Endothelial cell (in vitro differentiated cells): ENCODE measurements at regions not wholly inside any gene's neighbourhood (a gene's known extent, or its start where the extent isn't known, plus 50 kb on each side); places are given as distances from the start of the nearest gene placed in this dataset.
A peak's percentile ranks its signal among the peaks of the same experiment; 100 is the strongest.

ENCODE experiments used
- DNase-seq: peaks from one replicate; pipeline ENCODE4 v3.0.0; 2021; ENCODE audit warnings: low spot score
- H3K27ac Mint-ChIP-seq: one replicate; pipeline ENCODE4 v1.8.0; 2021; ENCODE audit warnings: mixed read lengths, inconsistent platforms; ENCODE audit not compliant: unreplicated experiment
- H3K27me3 Mint-ChIP-seq: one replicate; pipeline ENCODE4 v1.8.0; 2021; ENCODE audit warnings: mild to moderate bottlenecking, moderate library complexity, mixed read lengths, inconsistent platforms; ENCODE audit not compliant: unreplicated experiment
- H3K36me3 Mint-ChIP-seq: one replicate; pipeline ENCODE4 v1.8.0; 2021; ENCODE audit warnings: mild to moderate bottlenecking, low read depth, mixed read lengths, inconsistent platforms; ENCODE audit not compliant: unreplicated experiment
- H3K4me1 Mint-ChIP-seq: one replicate; pipeline ENCODE4 v1.8.0; 2021; ENCODE audit warnings: mild to moderate bottlenecking, mixed read lengths, inconsistent platforms; ENCODE audit not compliant: unreplicated experiment
- H3K4me3 Mint-ChIP-seq: one replicate; pipeline ENCODE4 v1.8.0; 2021; ENCODE audit warnings: mild to moderate bottlenecking, mixed read lengths, inconsistent platforms; ENCODE audit not compliant: unreplicated experiment
- H3K9me3 Mint-ChIP-seq: one replicate; pipeline ENCODE4 v1.8.0; 2021; ENCODE audit warnings: mixed read lengths, inconsistent platforms; ENCODE audit not compliant: unreplicated experiment
- CTCF ChIP-seq: fragments of 200-600 bp; sonication (generic); IDR thresholded peaks from one replicate; pipeline ENCODE4 v1.5.0; 2021; ENCODE audit warnings: antibody characterized with exemption; ENCODE audit not compliant: unreplicated experiment

DNA sequence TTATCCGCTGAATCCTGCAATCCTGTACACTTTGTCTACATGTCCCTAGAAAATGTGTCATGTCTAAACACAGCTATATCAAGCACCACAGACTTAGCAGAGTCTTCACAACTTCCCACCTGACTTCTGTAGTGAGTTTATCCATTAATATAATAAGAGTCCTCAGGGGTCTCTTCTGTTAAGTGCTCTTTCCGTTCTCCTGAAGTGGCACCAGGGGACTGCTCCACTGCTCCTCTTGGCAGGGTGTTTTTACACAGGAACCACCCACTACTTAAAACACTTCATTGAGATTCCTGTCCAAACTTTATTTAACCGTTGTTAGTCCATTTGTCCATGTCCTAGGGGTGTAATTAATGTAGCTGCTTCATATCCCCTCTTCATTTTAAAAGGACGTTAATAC lies 1000.4 kb downstream of the STPG2 start:
- Mint-ChIP-seq H3K4me3 (no peak overlapping the region), H3K27me3 (no peaks in the 10 kb centered on the region), H3K27ac (no peak overlapping the region), H3K36me3 (peaks cover 11% of the 10 kb centered on the region), H3K4me1 (peaks cover 8% of the 10 kb centered on the region), H3K9me3 (peaks cover 6% of the 10 kb centered on the region)
- TF ChIP-seq CTCF: no peak
- DNase-seq: no peak

GRCh38 chr4:97144199-97144598 lies 999.1 kb downstream of the STPG2 start:
- DNase-seq: no peak
- H3K27ac Mint-ChIP-seq: no peak overlapping the region
- H3K36me3 Mint-ChIP-seq: no peaks in the 10 kb centered on the region
- H3K9me3 Mint-ChIP-seq: no peaks in the 10 kb centered on the region
- H3K4me1 Mint-ChIP-seq: peaks cover 8% of the 10 kb centered on the region
- TF ChIP-seq CTCF: no peak
- H3K27me3 Mint-ChIP-seq: no peaks in the 10 kb centered on the region
- no peak overlapping the region for H3K4me3 Mint-ChIP-seq

DNA sequence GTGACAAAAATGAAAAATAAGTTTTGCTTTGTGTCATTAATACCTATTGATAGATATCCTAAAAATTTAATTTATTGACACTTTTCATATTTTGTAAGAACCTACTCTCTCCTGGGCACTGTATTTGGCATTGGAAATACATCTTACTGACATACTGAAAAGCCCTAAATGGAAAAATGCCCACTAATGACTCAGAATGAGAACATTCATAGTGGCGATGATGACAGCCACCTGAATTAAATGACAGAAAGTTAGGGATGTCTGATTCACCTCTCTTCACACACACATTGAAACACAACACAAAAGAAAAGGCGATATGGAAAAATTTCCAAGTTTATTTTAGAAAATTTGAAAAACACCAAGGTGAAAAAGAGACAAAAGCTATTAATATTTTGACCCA lies 992.3 kb downstream of the STPG2 start:
- no peaks in the 10 kb centered on the region for H3K4me1 Mint-ChIP-seq
- H3K4me3 Mint-ChIP-seq: no peak overlapping the region
- no peaks in the 10 kb centered on the region for H3K9me3 Mint-ChIP-seq
- H3K36me3 Mint-ChIP-seq: no peaks in the 10 kb centered on the region
- no peak for TF ChIP-seq CTCF
- H3K27me3 Mint-ChIP-seq: no peaks in the 10 kb centered on the region
- no peak for DNase-seq
- H3K27ac Mint-ChIP-seq: no peak overlapping the region

DNA sequence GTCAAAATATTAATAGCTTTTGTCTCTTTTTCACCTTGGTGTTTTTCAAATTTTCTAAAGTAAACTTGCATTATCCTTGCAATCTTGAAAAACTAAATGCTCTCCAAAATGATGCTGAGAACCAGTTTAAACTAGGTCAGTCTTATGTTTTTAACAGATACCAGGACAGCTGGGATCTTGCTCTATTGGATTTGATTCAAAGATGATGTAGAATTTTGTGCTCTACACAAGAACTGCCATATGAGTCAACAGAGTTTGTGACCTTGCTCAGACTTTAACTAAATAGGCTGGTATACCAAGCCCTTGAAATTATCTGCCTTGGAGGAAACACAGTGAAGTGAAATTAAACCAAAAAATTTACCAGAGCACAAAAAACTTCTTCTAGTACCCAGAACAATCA lies 991.1 kb downstream of the STPG2 start:
- H3K4me3 Mint-ChIP-seq: no peak overlapping the region
- H3K27me3 Mint-ChIP-seq: no peaks in the 10 kb centered on the region
- no peak overlapping the region for H3K27ac Mint-ChIP-seq
- no peaks in the 10 kb centered on the region for H3K36me3 Mint-ChIP-seq
- DNase-seq: no peak
- no peaks in the 10 kb centered on the region for H3K9me3 Mint-ChIP-seq
- no peak for TF ChIP-seq CTCF
- no peaks in the 10 kb centered on the region for H3K4me1 Mint-ChIP-seq

- Mint-ChIP-seq H3K36me3 (no peaks in the 10 kb centered on the region), H3K4me3 (no peak overlapping the region), H3K27ac (no peak overlapping the region), H3K9me3 (no peaks in the 10 kb centered on the region), H3K4me1 (no peaks in the 10 kb centered on the region), H3K27me3 (no peaks in the 10 kb centered on the region)
- DNase-seq: no peak
- TF ChIP-seq CTCF: peak; percentile 27
Observed at GRCh38 chr4:97153042-97153441, 990.2 kb downstream of the STPG2 start.
